Neural crest cell (in vitro differentiated cells): ENCODE measurements at regions not wholly inside any gene's neighbourhood (a gene's known extent, or its start where the extent isn't known, plus 50 kb on each side); places are given as distances from the start of the nearest gene placed in this dataset.

Source experiments
- DNase-seq: peaks from one replicate; pipeline ENCODE4 v3.0.0; 2021; ENCODE audit warnings: low read depth, mixed read lengths, low spot score
- H3K27ac Mint-ChIP-seq: one replicate; pipeline ENCODE4 v1.8.0; 2021; ENCODE audit warnings: mild to moderate bottlenecking, mixed read lengths; ENCODE audit not compliant: unreplicated experiment
- H3K27me3 Mint-ChIP-seq: 2 replicates; pipeline ENCODE4 v1.8.0; 2021; ENCODE audit warnings: low read depth, mild to moderate bottlenecking, mixed read lengths
- H3K36me3 Mint-ChIP-seq: 2 replicates; pipeline ENCODE4 v1.8.0; 2021; ENCODE audit warnings: low read depth, mild to moderate bottlenecking, mixed read lengths
- H3K4me1 Mint-ChIP-seq: 2 replicates; pipeline ENCODE4 v1.8.0; 2021; ENCODE audit warnings: mixed read lengths
- H3K4me3 Mint-ChIP-seq: one replicate; pipeline ENCODE4 v1.8.0; 2021; ENCODE audit warnings: mild to moderate bottlenecking, mixed read lengths
- H3K9me3 Mint-ChIP-seq: 2 replicates; pipeline ENCODE4 v1.8.0; 2021; ENCODE audit warnings: mixed read lengths
- TF ChIP-seq, protein P1 (sequence below): fragments of 200-600 bp; sonication (generic); conservative IDR thresholded peaks from 2 replicates; pipeline ENCODE4 v1.5.0; 2021; ENCODE audit warnings: antibody characterized with exemption, mild to moderate bottlenecking

DNA sequence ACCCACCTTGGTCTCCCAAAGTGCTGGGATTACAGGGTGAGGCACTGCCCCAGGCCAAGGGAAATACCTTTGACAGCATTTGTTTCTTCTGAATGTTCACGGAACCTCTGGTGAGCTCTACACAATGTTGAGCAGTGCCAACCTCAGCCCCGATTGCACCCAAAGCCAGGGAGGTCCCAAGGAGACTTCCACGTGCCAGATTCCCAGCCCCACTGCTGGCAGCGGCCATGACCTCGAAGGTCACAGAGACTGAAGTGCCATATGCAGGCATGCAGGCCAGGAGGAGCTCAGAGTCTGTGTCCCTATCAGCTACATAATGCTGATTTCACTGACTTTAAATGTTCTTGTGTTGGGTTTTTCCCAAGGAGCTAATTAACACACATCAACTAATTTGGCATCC is 226.4 kb upstream of the FOXF1 start:
- Mint-ChIP-seq H3K9me3 (no peaks in the 10 kb centered on the region), H3K27me3 (peaks cover 93% of the 10 kb centered on the region), H3K4me1 (no peaks in the 10 kb centered on the region), H3K27ac (no peak overlapping the region), H3K4me3 (no peak overlapping the region), H3K36me3 (no peaks in the 10 kb centered on the region)
- TF ChIP-seq, protein P1, sequence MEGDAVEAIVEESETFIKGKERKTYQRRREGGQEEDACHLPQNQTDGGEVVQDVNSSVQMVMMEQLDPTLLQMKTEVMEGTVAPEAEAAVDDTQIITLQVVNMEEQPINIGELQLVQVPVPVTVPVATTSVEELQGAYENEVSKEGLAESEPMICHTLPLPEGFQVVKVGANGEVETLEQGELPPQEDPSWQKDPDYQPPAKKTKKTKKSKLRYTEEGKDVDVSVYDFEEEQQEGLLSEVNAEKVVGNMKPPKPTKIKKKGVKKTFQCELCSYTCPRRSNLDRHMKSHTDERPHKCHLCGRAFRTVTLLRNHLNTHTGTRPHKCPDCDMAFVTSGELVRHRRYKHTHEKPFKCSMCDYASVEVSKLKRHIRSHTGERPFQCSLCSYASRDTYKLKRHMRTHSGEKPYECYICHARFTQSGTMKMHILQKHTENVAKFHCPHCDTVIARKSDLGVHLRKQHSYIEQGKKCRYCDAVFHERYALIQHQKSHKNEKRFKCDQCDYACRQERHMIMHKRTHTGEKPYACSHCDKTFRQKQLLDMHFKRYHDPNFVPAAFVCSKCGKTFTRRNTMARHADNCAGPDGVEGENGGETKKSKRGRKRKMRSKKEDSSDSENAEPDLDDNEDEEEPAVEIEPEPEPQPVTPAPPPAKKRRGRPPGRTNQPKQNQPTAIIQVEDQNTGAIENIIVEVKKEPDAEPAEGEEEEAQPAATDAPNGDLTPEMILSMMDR, result no peak
- DNase-seq, result no peak

DNA sequence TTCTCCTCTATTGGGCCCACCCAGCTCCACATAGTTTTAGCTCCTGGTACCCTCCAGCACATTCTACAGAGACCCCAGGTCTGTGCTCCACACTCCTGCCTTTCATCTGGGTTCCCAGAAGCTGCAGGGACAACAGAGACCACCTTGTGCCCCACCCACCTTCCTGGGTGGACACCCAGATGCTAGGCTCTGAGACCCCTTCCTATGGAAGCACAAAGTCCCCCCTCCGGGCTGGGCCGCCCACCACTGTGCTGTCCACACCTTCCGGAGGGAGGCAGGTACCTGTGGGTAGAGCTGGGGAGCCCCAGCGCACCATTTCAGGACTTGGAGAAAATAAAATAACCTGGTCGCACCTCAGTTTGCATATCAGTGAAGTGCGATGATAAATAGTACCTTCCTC is 224.9 kb upstream of the FOXF1 start:
- DNase-seq, result no peak
- no peaks in the 10 kb centered on the region for H3K9me3 Mint-ChIP-seq
- TF ChIP-seq, protein P1, result no peak
- no peaks in the 10 kb centered on the region for H3K4me1 Mint-ChIP-seq
- H3K27me3 Mint-ChIP-seq, result peaks cover 98% of the 10 kb centered on the region
- no peaks in the 10 kb centered on the region for H3K36me3 Mint-ChIP-seq
- H3K27ac Mint-ChIP-seq, result no peak overlapping the region
- H3K4me3 Mint-ChIP-seq, result no peak overlapping the region

- H3K4me3 Mint-ChIP-seq, result no peak overlapping the region
- no peaks in the 10 kb centered on the region for H3K4me1 Mint-ChIP-seq
- H3K36me3 Mint-ChIP-seq, result no peaks in the 10 kb centered on the region
- TF ChIP-seq, protein P1, result no peak
- H3K27me3 Mint-ChIP-seq, result peaks cover 99% of the 10 kb centered on the region
- DNase-seq, result no peak
- H3K27ac Mint-ChIP-seq, result no peak overlapping the region
- no peaks in the 10 kb centered on the region for H3K9me3 Mint-ChIP-seq
Observed at GRCh38 chr16:86285938-86286921, 224.1 kb upstream of the FOXF1 start.

- no peaks in the 10 kb centered on the region for H3K36me3 Mint-ChIP-seq
- H3K4me1 Mint-ChIP-seq, result no peaks in the 10 kb centered on the region
- no peak for DNase-seq
- TF ChIP-seq, protein P1, result no peak
- peaks cover 99% of the 10 kb centered on the region for H3K27me3 Mint-ChIP-seq
- H3K27ac Mint-ChIP-seq, result no peak overlapping the region
- no peaks in the 10 kb centered on the region for H3K9me3 Mint-ChIP-seq
- no peak overlapping the region for H3K4me3 Mint-ChIP-seq
Observed at GRCh38 chr16:86286991-86287663, 223.2 kb upstream of the FOXF1 start.

- no peak overlapping the region for H3K4me3 Mint-ChIP-seq
- H3K9me3 Mint-ChIP-seq, result no peaks in the 10 kb centered on the region
- TF ChIP-seq, protein P1, result no peak
- H3K27me3 Mint-ChIP-seq, result peaks cover 99% of the 10 kb centered on the region
- no peak overlapping the region for H3K27ac Mint-ChIP-seq
- no peaks in the 10 kb centered on the region for H3K4me1 Mint-ChIP-seq
- no peaks in the 10 kb centered on the region for H3K36me3 Mint-ChIP-seq
- DNase-seq, result no peak
Observed at GRCh38 chr16:86287664-86288201, 222.6 kb upstream of the FOXF1 start.
